HT1080 (cell line): ENCODE measurements at regions not wholly inside any gene's neighbourhood (a gene's known extent, or its start where the extent isn't known, plus 50 kb on each side); places are given as distances from the start of the nearest gene placed in this dataset.

Experiments
- DNase-seq: peaks from one replicate; pipeline ENCODE4 v3.0.0-alpha.2; 2015; ENCODE audit warnings: low read depth

- DNase-seq = no peak
Measured at GRCh38 chr14:84225268-84225667, 1304.7 kb upstream of the FLRT2 start.

GRCh38 chr14:84228702-84229101, 1301.2 kb upstream of the FLRT2 start:
- DNase-seq = peak; percentile 65

GRCh38 chr14:84234281-84234680, 1295.7 kb upstream of the FLRT2 start:
- DNase-seq = peak; percentile 34

- DNase-seq = no peak
Measured at GRCh38 chr14:84236290-84236689, 1293.7 kb upstream of the FLRT2 start.

- DNase-seq = peak; percentile 12
Measured at GRCh38 chr14:84237881-84238280, 1292.1 kb upstream of the FLRT2 start.

GRCh38 chr14:84247693-84248092, 1282.3 kb upstream of the FLRT2 start:
- DNase-seq = no peak

GRCh38 chr14:84250893-84251292, 1279.1 kb upstream of the FLRT2 start:
- peak; percentile 2 for DNase-seq

GRCh38 chr14:84251411-84252115, 1278.4 kb upstream of the FLRT2 start:
- DNase-seq = no peak

GRCh38 chr14:84252706-84253105, 1277.2 kb upstream of the FLRT2 start:
- DNase-seq = no peak

GRCh38 chr14:84253326-84253725, 1276.6 kb upstream of the FLRT2 start:
- DNase-seq = peak; percentile 7

GRCh38 chr14:84254290-84254689, 1275.7 kb upstream of the FLRT2 start:
- DNase-seq = no peak

GRCh38 chr14:84262932-84263331, 1267.0 kb upstream of the FLRT2 start:
- DNase-seq = no peak

- no peak for DNase-seq
Measured at GRCh38 chr14:84272290-84272721, 1257.6 kb upstream of the FLRT2 start.

GRCh38 chr14:84273181-84273580, 1256.8 kb upstream of the FLRT2 start:
- DNase-seq = no peak

GRCh38 chr14:84282618-84283017, 1247.3 kb upstream of the FLRT2 start:
- no peak for DNase-seq

GRCh38 chr14:84288781-84289180, 1241.2 kb upstream of the FLRT2 start:
- peak; percentile 12 for DNase-seq

GRCh38 chr14:84298663-84299195, 1231.2 kb upstream of the FLRT2 start:
- no peak for DNase-seq

- no peak for DNase-seq
Measured at GRCh38 chr14:84303140-84303539, 1226.8 kb upstream of the FLRT2 start.

- no peak for DNase-seq
Measured at GRCh38 chr14:84312551-84312950, 1217.4 kb upstream of the FLRT2 start.

GRCh38 chr14:84323450-84323849, 1206.5 kb upstream of the FLRT2 start:
- DNase-seq = no peak

GRCh38 chr14:84323978-84324377, 1206.0 kb upstream of the FLRT2 start:
- DNase-seq = peak; percentile 45

GRCh38 chr14:84336433-84336832, 1193.5 kb upstream of the FLRT2 start:
- DNase-seq = no peak

GRCh38 chr14:84340938-84341337, 1189.0 kb upstream of the FLRT2 start:
- DNase-seq = peak; percentile 12
